CD4-positive, alpha-beta T cell (primary cell): ENCODE measurements at regions not wholly inside any gene's neighbourhood (a gene's known extent, or its start where the extent isn't known, plus 50 kb on each side); places are given as distances from the start of the nearest gene placed in this dataset.

Experiments
- ATAC-seq: fragments of 200-7000 bp; cut with Tn5 transposase; one replicate; pipeline ENCODE4 v1.10.0; 2022; ENCODE audit warnings: mild to moderate bottlenecking; ENCODE audit not compliant: poor library complexity
- CTCF ChIA-PET: fragments of 350-600 bp; sonication (Branson Sonifier 250); formaldehyde crosslinking; loops from one replicate; lab custom pipeline; 2021; ENCODE audit warnings: antibody characterized with exemption, inconsistent platforms; lab: Charles Lee
- POLR2A ChIA-PET: fragments of 350-600 bp; sonication (Branson Sonifier 250); formaldehyde crosslinking; loops from one replicate; lab custom pipeline; 2021; ENCODE audit warnings: antibody characterized with exemption, inconsistent platforms; lab: Charles Lee
- DNase-seq, 14 experiments: peaks; one replicate each; pipeline ENCODE4 v3.0.0-alpha.2; 2013 to 2020; ENCODE audit warnings: mixed read lengths in 2 of 14
- H3K27ac ChIP-seq, 2 donors: one replicate each; pipeline versions ENCODE4 v1.5.1 to v1.7.0; 2013; ENCODE audit warnings: low read length in 2 of 2, low read depth in 1 of 2, mild to moderate bottlenecking in 1 of 2
- H3K27me3 ChIP-seq, 2 experiments: 1 replicate in 1 of 2; 2 replicates in 1 of 2; pipeline versions ENCODE4 v1.6.1 to v1.7.0; 2013; ENCODE audit warnings: low read length in 2 of 2, control low read depth in 1 of 2, mild to moderate bottlenecking in 1 of 2, moderate library complexity in 1 of 2; ENCODE audit not compliant: insufficient read depth in 2 of 2, control insufficient read depth in 1 of 2
- H3K36me3 ChIP-seq: one replicate; pipeline ENCODE4 v1.6.1; 2013; ENCODE audit warnings: low read length, control low read depth; ENCODE audit not compliant: insufficient read depth
- H3K4me1 ChIP-seq: one replicate; pipeline ENCODE4 v1.6.1; 2013; ENCODE audit warnings: low read length, control low read depth; ENCODE audit not compliant: insufficient read depth
- H3K4me3 ChIP-seq: one replicate; pipeline ENCODE4 v1.5.1; 2013; ENCODE audit warnings: mild to moderate bottlenecking, low read length, moderate library complexity
- H3K9me3 ChIP-seq, 2 experiments: 1 replicate in 1 of 2; 2 replicates in 1 of 2; pipeline versions ENCODE4 v1.6.1 to v1.7.0; 2013; ENCODE audit warnings: low read length in 2 of 2, mild to moderate bottlenecking in 2 of 2, control low read depth in 1 of 2, moderate library complexity in 1 of 2; ENCODE audit not compliant: control insufficient read depth in 1 of 2, insufficient read depth in 1 of 2
- H3K27ac Mint-ChIP-seq: one replicate; pipeline ENCODE4 v1.8.0; 2020; ENCODE audit warnings: mixed read lengths
- H3K27me3 Mint-ChIP-seq: one replicate; pipeline ENCODE4 v1.8.0; 2021; ENCODE audit warnings: mixed read lengths
- H3K36me3 Mint-ChIP-seq: one replicate; pipeline ENCODE4 v1.8.0; 2021; ENCODE audit warnings: low read depth, mixed read lengths
- H3K4me1 Mint-ChIP-seq: one replicate; pipeline ENCODE4 v1.8.0; 2021; ENCODE audit warnings: low read depth, mixed read lengths
- H3K4me3 Mint-ChIP-seq: one replicate; pipeline ENCODE4 v1.8.0; 2020; ENCODE audit warnings: mild to moderate bottlenecking, mixed read lengths
- H3K9me3 Mint-ChIP-seq: one replicate; pipeline ENCODE4 v1.8.0; 2020; ENCODE audit warnings: mixed read lengths
- CTCF ChIP-seq: fragments of 200-600 bp; IDR thresholded peaks from one replicate; pipeline ENCODE4 v1.8.0; 2022; ENCODE audit warnings: antibody characterized with exemption, mild to moderate bottlenecking
- intact Hi-C, 2 experiments: fragments of 100-400 bp; cut with DNase I in 1 of 2; cut with micrococcal nuclease in 1 of 2; formaldehyde crosslinking; loops; one replicate each; pipeline versions ENCODE4 v1.15.1 to v1.9.0; 2023 to 2025; cut with DNase I, micrococcal nuclease

GRCh38 chr4:173591760-173592159 is 61.7 kb upstream of the HAND2 start:
- Mint-ChIP-seq H3K27me3 (peaks cover 31% of the 10 kb centered on the region), H3K27ac (no peak overlapping the region), H3K4me3 (no peak overlapping the region), H3K9me3 (no peaks in the 10 kb centered on the region), H3K4me1 (no peaks in the 10 kb centered on the region), H3K36me3 (no peaks in the 10 kb centered on the region)
- Histone ChIP-seq H3K9me3 (no peaks in the 10 kb centered on the region), H3K27me3 (peaks cover 0 to 2% of the 10 kb centered on the region in 2 experiments), H3K4me3 (no peak overlapping the region), H3K4me1 (no peaks in the 10 kb centered on the region), H3K27ac (no peak overlapping the region), H3K36me3 (no peaks in the 10 kb centered on the region)
- CTCF ChIA-PET, result no interaction called here
- intact Hi-C loops, result no loop called here
- ATAC-seq (no peak), DNase-seq (no peak)
- POLR2A ChIA-PET, result no interaction called here
- no peak for TF ChIP-seq CTCF

GRCh38 chr4:173590697-173591096 is 60.7 kb upstream of the HAND2 start:
- no peak overlapping the region for H3K27ac Mint-ChIP-seq
- H3K36me3 ChIP-seq, result no peaks in the 10 kb centered on the region
- DNase-seq, result no peak
- no peak for ATAC-seq
- intact Hi-C loops, result no loop called here
- CTCF ChIA-PET, result no interaction called here
- H3K27ac ChIP-seq, result no peak overlapping the region
- no peak overlapping the region for H3K4me3 Mint-ChIP-seq
- no peaks in the 10 kb centered on the region for H3K9me3 Mint-ChIP-seq
- no peaks in the 10 kb centered on the region for H3K9me3 ChIP-seq
- H3K4me1 Mint-ChIP-seq, result no peaks in the 10 kb centered on the region
- no peaks in the 10 kb centered on the region for H3K36me3 Mint-ChIP-seq
- H3K4me1 ChIP-seq, result no peaks in the 10 kb centered on the region
- no peaks in the 10 kb centered on the region for H3K27me3 ChIP-seq
- TF ChIP-seq CTCF, result no peak
- POLR2A ChIA-PET, result no interaction called here
- H3K27me3 Mint-ChIP-seq, result peaks cover 41% of the 10 kb centered on the region
- H3K4me3 ChIP-seq, result no peak overlapping the region

GRCh38 chr4:173585876-173586572 is 56.0 kb upstream of the HAND2 start:
- ATAC-seq, result no peak
- no peaks in the 10 kb centered on the region for H3K4me1 Mint-ChIP-seq
- H3K4me3 Mint-ChIP-seq, result no peak overlapping the region
- Histone ChIP-seq H3K36me3 (no peaks in the 10 kb centered on the region), H3K9me3 (peaks cover 0 to 4% of the 10 kb centered on the region in 2 experiments), H3K27ac (no peak overlapping the region), H3K4me3 (no peak overlapping the region), H3K27me3 (no peaks in the 10 kb centered on the region), H3K4me1 (no peaks in the 10 kb centered on the region)
- H3K9me3 Mint-ChIP-seq, result no peaks in the 10 kb centered on the region
- CTCF ChIA-PET, result no interaction called here
- no peak for DNase-seq
- no peak overlapping the region for H3K27ac Mint-ChIP-seq
- H3K27me3 Mint-ChIP-seq, result peaks cover 53% of the 10 kb centered on the region
- intact Hi-C loops, result no loop called here
- TF ChIP-seq CTCF, result no peak
- H3K36me3 Mint-ChIP-seq, result no peaks in the 10 kb centered on the region
- POLR2A ChIA-PET, result no interaction called here
